Neuronal stem cell (in vitro differentiated cells): ENCODE measurements at regions not wholly inside any gene's neighbourhood (a gene's known extent, or its start where the extent isn't known, plus 50 kb on each side); places are given as distances from the start of the nearest gene placed in this dataset.

Experiments used
- DNase-seq: peaks from one replicate; pipeline ENCODE4 v3.0.0-alpha.2; 2013; ENCODE audit warnings: low spot score
- H2AFZ ChIP-seq: one replicate; pipeline ENCODE4 v1.6.1; 2013; ENCODE audit warnings: mild to moderate bottlenecking, low read length, inconsistent platforms
- H2AK5ac ChIP-seq: 2 replicates; pipeline ENCODE4 v1.6.1; 2013; ENCODE audit warnings: low read depth, mild to moderate bottlenecking, inconsistent platforms, low read length, moderate library complexity, mixed read lengths
- H2BK120ac ChIP-seq: 2 replicates; pipeline ENCODE4 v1.6.1; 2013; ENCODE audit warnings: low read depth, mild to moderate bottlenecking, inconsistent platforms, low read length, moderate library complexity, mixed read lengths
- H2BK12ac ChIP-seq: one replicate; pipeline ENCODE4 v1.6.1; 2013; ENCODE audit warnings: low read length, inconsistent platforms
- H2BK15ac ChIP-seq: 2 replicates; pipeline ENCODE4 v1.6.1; 2013; ENCODE audit warnings: mild to moderate bottlenecking, low read length, inconsistent platforms, mixed read lengths
- H2BK5ac ChIP-seq: one replicate; pipeline ENCODE4 v1.6.1; 2013; ENCODE audit warnings: inconsistent platforms, mild to moderate bottlenecking, low read length, moderate library complexity
- H3K14ac ChIP-seq: one replicate; pipeline ENCODE4 v1.6.1; 2013; ENCODE audit warnings: low read length, inconsistent platforms
- H3K18ac ChIP-seq: 2 replicates; pipeline ENCODE4 v1.6.1; 2013; ENCODE audit warnings: low read length, inconsistent platforms
- H3K23ac ChIP-seq: 2 replicates; pipeline ENCODE4 v1.6.1; 2013; ENCODE audit warnings: low read depth, mild to moderate bottlenecking, mixed read lengths, low read length, inconsistent platforms; ENCODE audit not compliant: poor library complexity
- H3K27ac ChIP-seq: replicated peaks from 3 replicates; pipeline ENCODE4 v1.5.1; 2013; ENCODE audit warnings: low read length, inconsistent platforms
- H3K27me3 ChIP-seq, 3 experiments: 2 replicates each; pipeline ENCODE4 v1.6.1; 2013; ENCODE audit warnings: low read length in 3 of 3, mild to moderate bottlenecking in 2 of 3, inconsistent platforms in 1 of 3, low read depth in 1 of 3, mixed read lengths in 1 of 3, moderate library complexity in 1 of 3; ENCODE audit not compliant: control insufficient read depth in 3 of 3, insufficient read depth in 3 of 3
- H3K36me3 ChIP-seq, 2 donors: replicated peaks in 1 of 2; 2 replicates each; pipeline ENCODE4 v1.6.1; 2013; ENCODE audit warnings: low read length in 2 of 2; ENCODE audit not compliant: control insufficient read depth in 2 of 2, insufficient read depth in 2 of 2
- H3K4ac ChIP-seq: 2 replicates; pipeline ENCODE4 v1.6.1; 2013; ENCODE audit warnings: inconsistent platforms, mild to moderate bottlenecking, low read length, moderate library complexity
- H3K4me1 ChIP-seq, 2 donors: 1 replicate in 1 of 2; 2 replicates in 1 of 2; pipeline ENCODE4 v1.6.1; 2013; ENCODE audit warnings: low read length in 2 of 2, low read depth in 1 of 2; ENCODE audit not compliant: control insufficient read depth in 2 of 2, insufficient read depth in 1 of 2
- H3K4me2 ChIP-seq: one replicate; pipeline ENCODE4 v1.6.1; 2013; ENCODE audit warnings: mild to moderate bottlenecking, low read length, inconsistent platforms; ENCODE audit not compliant: insufficient read depth, poor library complexity, severe bottlenecking
- H3K4me3 ChIP-seq, 2 donors: 2 replicates each; pipeline ENCODE4 v1.5.1; 2013; ENCODE audit warnings: low read length in 2 of 2, mild to moderate bottlenecking in 2 of 2, inconsistent platforms in 1 of 2, moderate library complexity in 1 of 2
- H3K79me1 ChIP-seq: one replicate; pipeline ENCODE4 v1.6.1; 2013; ENCODE audit warnings: low read depth, mild to moderate bottlenecking, inconsistent platforms, low read length, moderate library complexity
- H3K9ac ChIP-seq: one replicate; pipeline ENCODE4 v1.6.1; 2013; ENCODE audit warnings: mild to moderate bottlenecking, low read depth, low read length, inconsistent platforms; ENCODE audit not compliant: poor library complexity
- H3K9me3 ChIP-seq, 2 donors: replicated peaks in 1 of 2; 2 replicates each; pipeline versions ENCODE3 to v1.6.1; 2013; ENCODE audit warnings: low read length in 2 of 2, mild to moderate bottlenecking in 2 of 2, inconsistent platforms in 1 of 2, low read depth in 1 of 2, mixed read lengths in 1 of 2, moderate library complexity in 1 of 2; ENCODE audit not compliant: control insufficient read depth in 2 of 2, insufficient read depth in 1 of 2
- H4K8ac ChIP-seq: one replicate; pipeline ENCODE4 v1.6.1; 2013; ENCODE audit warnings: low read depth, mild to moderate bottlenecking, inconsistent platforms, low read length, moderate library complexity
- H4K91ac ChIP-seq: one replicate; pipeline ENCODE4 v1.6.1; 2013; ENCODE audit warnings: low read length, low read depth, mild to moderate bottlenecking, inconsistent platforms; ENCODE audit not compliant: poor library complexity
- WGBS, 2 donors: extraction: QIAGEN DNeasy Blood & Tissue Kit; methylation state at CpG; one replicate each; pipeline ENCODE4 v1.1.7; 2013; ENCODE audit warnings: missing lambda C conversion rate in 2 of 2, mixed read lengths in 1 of 2; ENCODE audit not compliant: insufficient read length in 2 of 2, insufficient replicate concordance in 1 of 2; ENCODE audit errors: extremely low coverage in 2 of 2; 5-methylcytosine and 5-hydroxymethylcytosine counted together

DNA sequence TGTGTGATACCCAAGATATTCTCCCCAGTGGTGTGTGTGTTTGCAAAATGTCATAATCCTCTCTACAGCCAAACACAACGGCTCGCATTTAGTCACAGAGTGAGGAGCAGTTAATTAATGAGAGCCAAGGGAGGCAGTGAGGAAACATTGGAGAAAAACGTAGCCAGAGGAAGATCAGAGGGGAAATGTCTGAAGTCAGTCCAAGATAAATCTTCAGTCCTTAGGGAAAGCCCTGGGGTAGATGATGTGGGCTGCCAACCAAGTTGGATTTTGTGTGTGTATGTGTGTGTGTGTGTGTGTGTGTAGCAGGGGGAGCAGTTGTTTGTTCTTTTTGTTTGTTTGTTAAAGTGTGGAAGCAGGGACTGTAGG, 201.0 kb upstream of the PTBP2 start:
- H3K36me3 ChIP-seq, result no peaks in the 10 kb centered on the region
- H2BK12ac ChIP-seq, result no peak overlapping the region
- H3K18ac ChIP-seq, result no peak overlapping the region
- peak overlapping the region; percentile 78 for H2AFZ ChIP-seq
- H3K27me3 ChIP-seq, result no peaks in the 10 kb centered on the region
- no peaks in the 10 kb centered on the region for H3K9me3 ChIP-seq
- H4K91ac ChIP-seq, result no peak overlapping the region
- H3K4me3 ChIP-seq, result no peak overlapping the region
- H3K9ac ChIP-seq, result no peak overlapping the region
- no peak overlapping the region for H3K23ac ChIP-seq
- H3K14ac ChIP-seq, result no peak overlapping the region
- no peak overlapping the region for H3K4ac ChIP-seq
- H3K4me1 ChIP-seq, result peaks cover 6 to 17% of the 10 kb centered on the region in 2 donors
- WGBS, 2 donors, result no CpG with 5 or more reads among the region's 3 CpGs
- H2BK5ac ChIP-seq, result no peak overlapping the region
- no peak for DNase-seq
- H3K27ac ChIP-seq, result peak overlapping the region; percentile 53
- no peak overlapping the region for H2BK120ac ChIP-seq
- no peak overlapping the region for H2AK5ac ChIP-seq
- no peaks in the 10 kb centered on the region for H3K79me1 ChIP-seq
- no peak overlapping the region for H2BK15ac ChIP-seq
- H3K4me2 ChIP-seq, result no peak overlapping the region
- H4K8ac ChIP-seq, result no peak overlapping the region

DNA sequence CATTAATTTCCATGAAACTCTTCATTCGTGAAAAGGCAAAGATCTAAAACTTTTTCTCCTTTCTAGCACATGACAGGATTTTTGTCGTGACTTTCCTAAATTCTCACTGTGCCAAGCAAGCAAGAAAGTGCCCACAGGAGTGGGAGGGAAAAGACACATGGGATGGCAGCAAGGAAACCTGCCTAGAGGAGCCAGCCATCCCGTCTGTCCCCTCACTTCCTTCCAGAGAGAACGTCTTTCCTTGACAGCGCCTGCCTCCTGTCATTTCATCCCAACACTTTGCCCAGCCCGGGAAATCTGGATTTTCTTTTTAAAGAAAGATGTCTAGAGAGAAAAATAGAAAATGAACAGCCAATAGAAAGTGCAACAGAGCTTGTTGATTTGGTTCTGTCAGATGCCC, 200.6 kb upstream of the PTBP2 start:
- no peak overlapping the region for H3K4ac ChIP-seq

GRCh38 chr1:96521994-96522760, 199.4 kb upstream of the PTBP2 start:
- Histone ChIP-seq H3K79me1 (no peaks in the 10 kb centered on the region), H2AFZ (peak overlapping the region; percentile 71), H4K8ac (no peak overlapping the region), H3K9ac (no peak overlapping the region), H3K18ac (no peak overlapping the region), H2AK5ac (no peak overlapping the region), H3K36me3 (no peaks in the 10 kb centered on the region), H2BK15ac (no peak overlapping the region), H3K4me2 (no peak overlapping the region), H4K91ac (no peak overlapping the region), H2BK5ac (no peak overlapping the region), H2BK12ac (no peak overlapping the region), H3K9me3 (no peaks in the 10 kb centered on the region), H3K4me1 (peaks cover 6 to 17% of the 10 kb centered on the region in 2 donors), H3K4ac (no peak overlapping the region), H3K14ac (no peak overlapping the region), H3K27ac (no peak overlapping the region), H3K27me3 (no peaks in the 10 kb centered on the region), H3K4me3 (no peak overlapping the region), H2BK120ac (no peak overlapping the region), H3K23ac (no peak overlapping the region)
- DNase-seq, result no peak
- WGBS, 2 donors, result no CpG with 5 or more reads among the region's 2 CpGs

More for the DNA sequence above, 200.6 kb upstream of the PTBP2 start:
- Histone ChIP-seq H2BK5ac (no peak overlapping the region), H3K9me3 (no peaks in the 10 kb centered on the region), H3K4me1 (peaks cover 6 to 17% of the 10 kb centered on the region in 2 donors), H2BK15ac (no peak overlapping the region), H4K8ac (no peak overlapping the region), H3K18ac (peak overlapping the region; percentile 11), H3K4me2 (no peak overlapping the region), H3K23ac (no peak overlapping the region), H2BK120ac (no peak overlapping the region), H2AFZ (peak overlapping the region; percentile 78), H3K36me3 (no peaks in the 10 kb centered on the region), H3K4me3 (no peak overlapping the region), H3K14ac (no peak overlapping the region), H2BK12ac (no peak overlapping the region), H3K79me1 (no peaks in the 10 kb centered on the region), H3K27me3 (no peaks in the 10 kb centered on the region), H2AK5ac (no peak overlapping the region), H3K27ac (no peak overlapping the region), H3K9ac (no peak overlapping the region), H4K91ac (no peak overlapping the region)
- no peak for DNase-seq
- WGBS, 2 donors, result no CpG with 5 or more reads among the region's 6 CpGs

GRCh38 chr1:96522927-96523326, 198.7 kb upstream of the PTBP2 start:
- no peak overlapping the region for H3K14ac ChIP-seq
- no peaks in the 10 kb centered on the region for H3K79me1 ChIP-seq
- H2BK120ac ChIP-seq, result no peak overlapping the region
- no peak overlapping the region for H4K91ac ChIP-seq
- no CpG with 5 or more reads among the region's 1 CpG for whole genome bisulfite sequencing, 2 donors
- H3K36me3 ChIP-seq, result no peaks in the 10 kb centered on the region
- no peak overlapping the region for H3K9ac ChIP-seq
- no peak overlapping the region for H4K8ac ChIP-seq
- H2AK5ac ChIP-seq, result no peak overlapping the region
- peak overlapping the region; percentile 71 for H2AFZ ChIP-seq
- DNase-seq, result no peak
- H3K4me2 ChIP-seq, result no peak overlapping the region
- no peak overlapping the region for H2BK5ac ChIP-seq
- no peaks in the 10 kb centered on the region for H3K27me3 ChIP-seq
- H3K4ac ChIP-seq, result no peak overlapping the region
- peaks cover 6 to 17% of the 10 kb centered on the region in 2 donors for H3K4me1 ChIP-seq
- H3K23ac ChIP-seq, result no peak overlapping the region
- H2BK15ac ChIP-seq, result no peak overlapping the region
- no peak overlapping the region for H2BK12ac ChIP-seq
- no peak overlapping the region for H3K4me3 ChIP-seq
- peaks cover 0 to 3% of the 10 kb centered on the region in 2 donors for H3K9me3 ChIP-seq
- no peak overlapping the region for H3K27ac ChIP-seq
- no peak overlapping the region for H3K18ac ChIP-seq
